MM.1S (cell line): ENCODE measurements at regions not wholly inside any gene's neighbourhood (a gene's known extent, or its start where the extent isn't known, plus 50 kb on each side); places are given as distances from the start of the nearest gene placed in this dataset.
"Not testable (repeated sequence)": the region's sequence is repeated elsewhere in the genome, so short reads cannot be mapped to it uniquely, and the experiment has no call there.

Source experiments
- CTCF ChIP-seq: fragments of 300-600 bp; sonication (generic); IDR thresholded peaks from 2 replicates; pipeline ENCODE4 v1.5.1; 2016; ENCODE audit warnings: antibody characterized with exemption, low read length, mixed read lengths
- EZH2 ChIP-seq: fragments of 300-600 bp; sonication (generic); optimal IDR thresholded peaks from 2 replicates; pipeline ENCODE3; 2017; ENCODE audit warnings: low read depth, mild to moderate bottlenecking, antibody characterized with exemption, low read length, mixed read lengths
- EZH2phosphoT487 ChIP-seq: fragments of 300-600 bp; sonication (generic); IDR thresholded peaks from 2 replicates; pipeline ENCODE4 v1.6.1; 2018; ENCODE audit warnings: antibody characterized with exemption, low read length

- not testable (repeated sequence) for TF ChIP-seq CTCF, EZH2, EZH2phosphoT487
These were observed 211.9 kb upstream of the HAAO start for GRCh38 chr2:43004126-43004865.
